ENCODE measurements at regions not wholly inside any gene's neighbourhood (a gene's known extent, or its start where the extent isn't known, plus 50 kb on each side); places are given as distances from the start of the nearest gene placed in this dataset.

DNA sequence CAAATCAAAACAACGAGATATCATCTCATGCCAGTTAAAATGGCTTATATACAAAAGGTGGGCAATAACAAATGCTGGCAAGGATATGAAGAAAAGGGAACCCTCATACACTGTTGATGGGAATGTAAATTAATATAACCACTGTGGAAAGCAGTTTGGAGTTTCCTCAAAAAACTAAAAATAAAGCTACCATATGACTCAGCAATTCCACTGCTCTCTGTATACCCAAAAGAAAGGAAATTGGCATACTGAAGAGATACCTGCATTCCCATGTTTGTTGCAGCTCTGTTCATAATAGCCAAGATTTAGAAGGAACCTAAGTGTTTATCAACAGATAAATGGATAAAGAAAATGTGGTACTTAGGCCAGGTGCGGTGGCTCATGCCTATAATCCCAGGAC lies 124.8 kb downstream of the MSTN start:
- DNase-seq (ENCODE audit: low spot score): no peak
- TF ChIP-seq, protein P1, sequence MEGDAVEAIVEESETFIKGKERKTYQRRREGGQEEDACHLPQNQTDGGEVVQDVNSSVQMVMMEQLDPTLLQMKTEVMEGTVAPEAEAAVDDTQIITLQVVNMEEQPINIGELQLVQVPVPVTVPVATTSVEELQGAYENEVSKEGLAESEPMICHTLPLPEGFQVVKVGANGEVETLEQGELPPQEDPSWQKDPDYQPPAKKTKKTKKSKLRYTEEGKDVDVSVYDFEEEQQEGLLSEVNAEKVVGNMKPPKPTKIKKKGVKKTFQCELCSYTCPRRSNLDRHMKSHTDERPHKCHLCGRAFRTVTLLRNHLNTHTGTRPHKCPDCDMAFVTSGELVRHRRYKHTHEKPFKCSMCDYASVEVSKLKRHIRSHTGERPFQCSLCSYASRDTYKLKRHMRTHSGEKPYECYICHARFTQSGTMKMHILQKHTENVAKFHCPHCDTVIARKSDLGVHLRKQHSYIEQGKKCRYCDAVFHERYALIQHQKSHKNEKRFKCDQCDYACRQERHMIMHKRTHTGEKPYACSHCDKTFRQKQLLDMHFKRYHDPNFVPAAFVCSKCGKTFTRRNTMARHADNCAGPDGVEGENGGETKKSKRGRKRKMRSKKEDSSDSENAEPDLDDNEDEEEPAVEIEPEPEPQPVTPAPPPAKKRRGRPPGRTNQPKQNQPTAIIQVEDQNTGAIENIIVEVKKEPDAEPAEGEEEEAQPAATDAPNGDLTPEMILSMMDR (IDR thresholded peaks at IDR 0.05; ENCODE audit: extremely low read depth, missing control alignments): no peak

DNA sequence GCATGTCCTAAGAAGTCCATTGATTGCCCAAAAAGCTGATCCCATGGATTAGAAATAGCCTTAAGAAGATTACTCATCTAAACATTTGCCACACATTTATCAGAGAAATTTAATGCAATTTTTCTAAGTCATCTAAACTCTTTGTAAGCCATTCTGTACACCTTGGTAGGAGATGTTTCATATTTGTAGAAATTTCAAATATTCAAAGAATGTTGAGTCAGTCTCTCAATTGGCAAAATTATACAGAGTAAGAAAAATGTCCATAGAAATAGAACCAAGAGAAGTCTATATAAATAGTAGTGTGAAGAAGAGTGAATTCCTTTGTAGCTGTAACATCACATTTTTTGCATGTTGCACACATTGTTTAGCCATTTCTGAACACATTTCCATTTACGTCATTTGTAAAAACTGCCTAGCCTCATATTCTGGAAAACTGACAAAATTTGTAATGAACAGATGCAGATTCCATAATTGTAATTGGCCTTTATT lies 128.6 kb downstream of the MSTN start:
- no peak for DNase-seq (ENCODE audit: low spot score)

DNA sequence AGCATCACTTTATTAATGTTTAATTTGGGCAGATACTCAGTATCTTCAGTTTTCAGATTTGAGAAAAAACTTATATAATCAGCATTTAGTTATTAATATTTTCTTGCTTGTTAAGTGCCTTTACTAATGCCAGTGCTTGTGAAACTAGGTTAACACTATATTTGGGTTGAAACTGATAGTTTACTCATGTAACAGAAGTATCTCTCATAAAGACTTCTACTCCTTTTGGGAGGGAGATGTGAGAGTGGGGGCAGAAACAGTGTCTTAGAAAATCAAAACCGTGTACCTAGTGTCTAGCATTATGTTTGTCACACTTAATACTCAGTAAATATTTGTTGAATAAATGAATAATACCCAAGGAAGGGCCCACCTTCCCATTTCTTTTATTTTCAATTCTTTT lies 129.5 kb downstream of the MSTN start:
- DNase-seq (ENCODE audit: low spot score): peak; percentile 30
- TF ChIP-seq, protein P1 (IDR thresholded peaks at IDR 0.05; ENCODE audit: extremely low read depth, missing control alignments): no peak

More for the DNA sequence above, 128.6 kb downstream of the MSTN start:
- TF ChIP-seq, protein P1 (IDR thresholded peaks at IDR 0.05; ENCODE audit: extremely low read depth, missing control alignments): no peak

DNA sequence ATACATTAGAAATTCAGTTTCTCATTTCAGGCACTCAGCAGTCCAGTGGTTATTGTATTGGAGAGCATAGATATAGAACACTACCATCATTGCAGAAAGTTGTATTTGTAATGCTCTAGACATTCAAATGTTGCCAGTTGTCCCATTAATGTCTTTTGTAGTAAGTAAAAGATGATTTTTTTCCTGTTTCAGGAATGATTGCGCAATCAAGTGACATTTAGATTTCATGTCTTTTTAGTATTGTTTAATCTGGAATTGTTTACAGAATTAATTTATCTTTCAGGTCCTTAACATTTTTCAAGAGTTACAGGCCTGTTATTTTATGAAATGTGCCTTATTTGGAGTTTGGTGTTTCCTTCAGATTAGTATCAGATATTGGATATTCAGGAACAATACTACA lies 134.7 kb downstream of the MSTN start:
- DNase-seq (ENCODE audit: low spot score): no peak
- TF ChIP-seq, protein P1 (IDR thresholded peaks at IDR 0.05; ENCODE audit: extremely low read depth, missing control alignments): no peak
